ENCODE measurements at regions not wholly inside any gene's neighbourhood (a gene's known extent, or its start where the extent isn't known, plus 50 kb on each side); places are given as distances from the start of the nearest gene placed in this dataset.

GRCh38 chr2:239465017-239466001 lies 64.5 kb upstream of the HDAC4 start:
- TF ChIP-seq REST (IDR thresholded peaks at IDR 0.05; ENCODE audit: insufficient read depth in 1 of 2, low read depth in 2 of 2, low read length in 2 of 2) (no peak), POLR2AphosphoS5 (IDR thresholded peaks at IDR 0.05; ENCODE audit: low read depth, low read length) (no peak), SIN3A (IDR thresholded peaks at IDR 0.05; ENCODE audit: borderline replicate concordance, insufficient read depth, low read length) (no peak)
